Immature natural killer cell (primary cell): ENCODE measurements at regions not wholly inside any gene's neighbourhood (a gene's known extent, or its start where the extent isn't known, plus 50 kb on each side); places are given as distances from the start of the nearest gene placed in this dataset.
"Not testable (repeated sequence)": the region's sequence is repeated elsewhere in the genome, so short reads cannot be mapped to it uniquely, and the experiment has no call there.

Source experiments
- DNase-seq, 3 donors: peaks; one replicate each; pipeline ENCODE4 v3.0.0; 2022; ENCODE audit warnings: mixed read lengths in 1 of 3
- H3K27ac Mint-ChIP-seq, 6 donors: one replicate each; pipeline ENCODE4 v1.8.0; 2020; ENCODE audit warnings: mixed read lengths in 6 of 6, mild to moderate bottlenecking in 5 of 6, inconsistent platforms in 4 of 6, moderate library complexity in 3 of 6
- H3K27me3 Mint-ChIP-seq, 3 donors: one replicate each; pipeline ENCODE4 v1.8.0; 2020 to 2021; ENCODE audit warnings: low read depth in 3 of 3, mild to moderate bottlenecking in 3 of 3, mixed read lengths in 3 of 3, moderate library complexity in 3 of 3, inconsistent platforms in 1 of 3
- H3K36me3 Mint-ChIP-seq, 3 donors: one replicate each; pipeline ENCODE4 v1.8.0; 2020; ENCODE audit warnings: mixed read lengths in 3 of 3, inconsistent platforms in 2 of 3, mild to moderate bottlenecking in 2 of 3
- H3K4me1 Mint-ChIP-seq, 2 donors: one replicate each; pipeline ENCODE4 v1.8.0; 2020; ENCODE audit warnings: inconsistent platforms in 2 of 2, mild to moderate bottlenecking in 2 of 2, mixed read lengths in 2 of 2, moderate library complexity in 1 of 2
- H3K4me3 Mint-ChIP-seq, 5 donors: one replicate each; pipeline ENCODE4 v1.8.0; 2020; ENCODE audit warnings: mild to moderate bottlenecking in 5 of 5, mixed read lengths in 5 of 5, inconsistent platforms in 3 of 5, moderate library complexity in 3 of 5
- H3K9me3 Mint-ChIP-seq, 6 donors: one replicate each; pipeline ENCODE4 v1.8.0; 2020; ENCODE audit warnings: mild to moderate bottlenecking in 6 of 6, mixed read lengths in 6 of 6, inconsistent platforms in 4 of 6, moderate library complexity in 3 of 6

- H3K27me3 Mint-ChIP-seq: peaks cover 0 to 13% (median 2%) of the 10 kb centered on the region in 3 donors
- H3K4me1 Mint-ChIP-seq, H3K9me3 Mint-ChIP-seq, H3K27ac Mint-ChIP-seq, DNase-seq, H3K4me3 Mint-ChIP-seq, H3K36me3 Mint-ChIP-seq: not testable (repeated sequence)
Measured at GRCh38 chrX:80590992-80591391, 170.7 kb downstream of the TENT5D start.

- Mint-ChIP-seq H3K4me1 (no peaks in the 10 kb centered on the region), H3K27ac (no peak overlapping the region), H3K4me3 (no peak overlapping the region), H3K36me3 (no peaks in the 10 kb centered on the region), H3K27me3 (peaks cover 0 to 2% (median 0%) of the 10 kb centered on the region in 3 donors), H3K9me3 (peaks cover 0 to 2% (median 0%) of the 10 kb centered on the region in 6 donors)
- no peak for DNase-seq
Measured at GRCh38 chrX:80602036-80602860, 182.0 kb downstream of the TENT5D start.
